ENCODE measurements at regions not wholly inside any gene's neighbourhood (a gene's known extent, or its start where the extent isn't known, plus 50 kb on each side); places are given as distances from the start of the nearest gene placed in this dataset.

DNA sequence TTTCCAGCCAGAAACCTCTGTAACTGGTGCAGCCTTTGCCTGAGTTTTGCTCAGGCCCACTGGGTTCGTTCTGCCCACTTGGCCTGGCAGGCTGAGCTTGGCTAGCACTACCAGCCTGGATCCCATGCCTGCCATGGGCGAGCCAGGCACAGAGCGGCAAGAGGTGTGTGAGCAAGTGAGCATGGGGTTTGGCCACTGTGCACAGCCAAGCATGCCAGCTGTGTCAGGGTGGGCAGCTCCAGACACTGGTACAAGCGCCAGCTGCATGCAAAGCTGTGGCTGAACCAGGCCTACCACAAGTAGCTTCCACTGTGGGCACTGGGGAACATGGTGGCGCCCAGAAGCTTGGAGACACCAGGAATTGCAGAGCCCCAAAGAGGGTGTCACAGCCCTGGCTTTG, 56.3 kb upstream of the LDAH start:
- H3K9ac ChIP-seq (ENCODE audit: low read length) = no peak overlapping the region
- peaks cover 9% of the 10 kb centered on the region for H3K27me3 Mint-ChIP-seq (ENCODE audit: low read depth, unreplicated experiment)
- H3K9me3 ChIP-seq (ENCODE audit: insufficient read depth, low read depth, low read length) = no peaks in the 10 kb centered on the region
- no peak overlapping the region for H3K4me3 ChIP-seq (ENCODE audit: insufficient read depth, low read depth, low read length)
- H3K9me3 Mint-ChIP-seq (ENCODE audit: unreplicated experiment) = peaks cover 3% of the 10 kb centered on the region
- H4K20me1 ChIP-seq (ENCODE audit: insufficient read depth, low read length) = no peaks in the 10 kb centered on the region
- H3K4me2 ChIP-seq (ENCODE audit: low read length) = no peak overlapping the region
- no peak overlapping the region for H2AFZ ChIP-seq (ENCODE audit: low read depth, low read length)
- no peaks in the 10 kb centered on the region for H3K4me1 ChIP-seq (ENCODE audit: insufficient read depth, low read length)
- H3K4me1 Mint-ChIP-seq (ENCODE audit: low read depth, unreplicated experiment) = no peaks in the 10 kb centered on the region
- TF ChIP-seq CTCF (IDR thresholded peaks at IDR 0.05; ENCODE audit: insufficient read depth, low read depth, low read length) (no peak), EZH2 (IDR thresholded peaks at IDR 0.05; ENCODE audit: insufficient read depth, low read length) (no peak)
- FAIRE-seq (no peak), DNase-seq (ENCODE audit: low read depth) (no peak)
- H3K36me3 ChIP-seq (ENCODE audit: insufficient read depth, low read length) = no peaks in the 10 kb centered on the region
- H3K4me3 Mint-ChIP-seq (ENCODE audit: unreplicated experiment) = no peak overlapping the region
- H3K27ac ChIP-seq (ENCODE audit: low read depth, low read length) = no peak overlapping the region
- H3K27ac Mint-ChIP-seq (ENCODE audit: unreplicated experiment) = no peak overlapping the region
- H3K79me2 ChIP-seq (ENCODE audit: insufficient read depth, low read length) = no peaks in the 10 kb centered on the region
- no peaks in the 10 kb centered on the region for H3K27me3 ChIP-seq (ENCODE audit: insufficient read depth, low read length)
- no peaks in the 10 kb centered on the region for H3K36me3 Mint-ChIP-seq (ENCODE audit: low read depth, unreplicated experiment)

DNA sequence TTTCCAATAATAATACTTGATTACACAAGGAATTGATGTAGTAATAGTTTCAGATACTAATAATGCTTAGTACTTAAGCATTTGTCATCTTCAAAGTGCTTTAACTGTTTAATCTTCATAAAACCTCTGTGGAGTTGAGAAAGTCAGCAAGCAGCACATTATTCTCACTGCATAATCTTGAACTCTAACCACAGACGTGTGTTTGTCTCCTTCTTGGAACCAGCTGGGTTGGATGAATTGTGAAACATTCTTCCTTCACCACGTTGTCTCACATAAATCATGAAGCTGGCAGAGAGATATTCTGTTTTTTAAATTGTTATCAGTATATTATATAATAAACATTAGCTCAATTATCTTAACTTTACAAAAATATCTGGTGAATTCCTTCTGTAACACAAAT, 55.1 kb upstream of the LDAH start:
- H3K27ac ChIP-seq (ENCODE audit: low read depth, low read length) = no peak overlapping the region
- H4K20me1 ChIP-seq (ENCODE audit: insufficient read depth, low read length) = no peaks in the 10 kb centered on the region
- FAIRE-seq (no peak), DNase-seq (ENCODE audit: low read depth) (peak; percentile 11)
- H3K9ac ChIP-seq (ENCODE audit: low read length) = no peak overlapping the region
- no peaks in the 10 kb centered on the region for H3K36me3 ChIP-seq (ENCODE audit: insufficient read depth, low read length)
- no peak overlapping the region for H3K4me3 ChIP-seq (ENCODE audit: insufficient read depth, low read depth, low read length)
- no peak overlapping the region for H3K4me3 Mint-ChIP-seq (ENCODE audit: unreplicated experiment)
- peaks cover 3% of the 10 kb centered on the region for H3K9me3 Mint-ChIP-seq (ENCODE audit: unreplicated experiment)
- no peak overlapping the region for H2AFZ ChIP-seq (ENCODE audit: low read depth, low read length)
- H3K36me3 Mint-ChIP-seq (ENCODE audit: low read depth, unreplicated experiment) = no peaks in the 10 kb centered on the region
- H3K79me2 ChIP-seq (ENCODE audit: insufficient read depth, low read length) = no peaks in the 10 kb centered on the region
- H3K27ac Mint-ChIP-seq (ENCODE audit: unreplicated experiment) = no peak overlapping the region
- TF ChIP-seq EZH2 (IDR thresholded peaks at IDR 0.05; ENCODE audit: insufficient read depth, low read length) (no peak), CTCF (IDR thresholded peaks at IDR 0.05; ENCODE audit: insufficient read depth, low read depth, low read length) (no peak)
- no peaks in the 10 kb centered on the region for H3K4me1 ChIP-seq (ENCODE audit: insufficient read depth, low read length)
- H3K27me3 ChIP-seq (ENCODE audit: insufficient read depth, low read length) = no peaks in the 10 kb centered on the region
- H3K27me3 Mint-ChIP-seq (ENCODE audit: low read depth, unreplicated experiment) = peaks cover 11% of the 10 kb centered on the region
- no peaks in the 10 kb centered on the region for H3K9me3 ChIP-seq (ENCODE audit: insufficient read depth, low read depth, low read length)
- H3K4me1 Mint-ChIP-seq (ENCODE audit: low read depth, unreplicated experiment) = no peaks in the 10 kb centered on the region
- H3K4me2 ChIP-seq (ENCODE audit: low read length) = no peak overlapping the region

Measured in astrocyte (in vitro differentiated cells and primary cell).